A549 (cell line): ENCODE measurements at regions not wholly inside any gene's neighbourhood (a gene's known extent, or its start where the extent isn't known, plus 50 kb on each side); places are given as distances from the start of the nearest gene placed in this dataset.

Experiments
- CHD4 ChIP-seq: fragments of 200-600 bp; sonication (generic); IDR thresholded peaks from 2 replicates; pipeline ENCODE4 v1.6.1; 2016; ENCODE audit warnings: antibody characterized with exemption, mild to moderate bottlenecking, borderline replicate concordance
- POLR2A ChIP-seq: IDR thresholded peaks from 2 replicates; pipeline ENCODE4 v1.6.1; 2012; ENCODE audit warnings: mild to moderate bottlenecking, low read length

DNA sequence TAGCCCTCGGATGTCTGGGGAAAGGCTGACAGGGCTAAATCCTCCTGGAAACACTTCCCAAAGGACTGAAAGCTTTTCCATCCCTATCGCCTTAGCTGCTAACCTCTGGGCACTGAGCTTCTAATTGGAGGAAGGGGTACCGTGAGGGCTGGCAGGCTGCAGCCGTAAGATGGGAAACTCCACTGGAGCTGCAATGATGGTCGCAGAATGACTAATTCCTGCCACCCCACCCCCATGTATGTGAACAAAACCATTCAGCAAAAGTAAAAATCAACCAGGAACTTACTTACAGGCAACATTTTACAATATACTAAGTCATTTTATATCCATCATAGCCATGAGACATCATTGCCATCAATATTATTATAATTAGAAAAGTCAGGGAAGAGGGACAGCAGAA is 133.3 kb downstream of the ABCC12 start:
- TF ChIP-seq CHD4 (no peak), POLR2A (no peak)
